Esophagus squamous epithelium (tissue), 5 donors: ENCODE measurements at regions not wholly inside any gene's neighbourhood (a gene's known extent, or its start where the extent isn't known, plus 50 kb on each side); places are given as distances from the start of the nearest gene placed in this dataset.

Experiments
- DNase-seq: peaks from one replicate; lab custom pipeline; 2025; lab: John Stamatoyannopoulos, UW
- H3K27ac ChIP-seq, 4 donors: fragments of 200-600 bp; sonication (generic); one replicate each; pipeline ENCODE4 v1.5.1; 2016 to 2019; ENCODE audit warnings: mild to moderate bottlenecking in 1 of 4
- H3K27me3 ChIP-seq, 4 donors: fragments of 200-600 bp; sonication (generic); 1 replicate in 3 of 4; 2 replicates in 1 of 4; pipeline versions ENCODE4 v1.5.1 to v1.6.0; 2017 to 2021; ENCODE audit warnings: antibody characterized with exemption in 1 of 4
- H3K36me3 ChIP-seq, 3 donors: fragments of 200-600 bp; sonication (generic); one replicate each; pipeline ENCODE4 v1.5.1; 2016 to 2019
- H3K4me1 ChIP-seq, 3 donors: fragments of 200-600 bp; sonication (generic); one replicate each; pipeline ENCODE4 v1.5.1; 2017 to 2019
- H3K4me3 ChIP-seq, 4 donors: fragments of 200-600 bp; sonication (generic); 1 replicate in 3 of 4; 2 replicates in 1 of 4; pipeline ENCODE4 v1.5.1; 2016 to 2019; ENCODE audit warnings: mild to moderate bottlenecking in 2 of 4, moderate library complexity in 1 of 4
- H3K9me3 ChIP-seq, 3 donors: fragments of 200-600 bp; sonication (generic); one replicate each; pipeline ENCODE4 v1.5.1; 2016 to 2019
- CTCF ChIP-seq, 6 experiments: fragments of 450-650 bp in 4 of 6; fragments of 200-600 bp in 2 of 6; sonication (generic) in 2 of 6; IDR thresholded peaks; one replicate each; pipeline ENCODE4 v1.5.1; 2016 to 2019; ENCODE audit warnings: antibody characterized with exemption in 6 of 6, mild to moderate bottlenecking in 4 of 6, moderate library complexity in 4 of 6
- POLR2A ChIP-seq, 4 donors: fragments of 450-650 bp; IDR thresholded peaks; one replicate each; pipeline ENCODE4 v1.6.1; 2017; ENCODE audit warnings: antibody characterized with exemption in 4 of 4, mild to moderate bottlenecking in 4 of 4, moderate library complexity in 3 of 4
- WGBS, 2 donors: methylation state at CpG; one replicate each; pipeline ENCODE4 v1.1.5; 2018; 5-methylcytosine and 5-hydroxymethylcytosine counted together
- intact Hi-C: fragments of 100-400 bp; cut with DNase I; formaldehyde crosslinking; loops from one replicate; pipeline ENCODE4 v1.15.0; 2022
- donor health status: DM: yes; HTN: yes; CAD: no.

- no peaks in the 10 kb centered on the region for H3K4me1 ChIP-seq
- intact Hi-C loops: no loop called here
- WGBS, 2 donors: 6 to 10% methylated on average over 1 of the region's 1 CpG
Observed at GRCh38 chr6:93992976-93993375, 573.6 kb upstream of the EPHA7 start.

GRCh38 chr6:93989630-93990029 lies 570.3 kb upstream of the EPHA7 start:
- no peak overlapping the region for H3K27ac ChIP-seq
- TF ChIP-seq POLR2A (IDR thresholded peaks at IDR 0.05) (no peak), CTCF (IDR thresholded peaks at IDR 0.05) (no peak)
- H3K4me1 ChIP-seq: no peaks in the 10 kb centered on the region
- peaks cover 0 to 8% (median 0%) of the 10 kb centered on the region in 3 donors for H3K9me3 ChIP-seq
- WGBS, 2 donors: 76 to 86% methylated on average over 2 of the region's 2 CpGs
- H3K36me3 ChIP-seq: no peaks in the 10 kb centered on the region
- DNase-seq: no peak
- H3K4me3 ChIP-seq: no peak overlapping the region
- intact Hi-C loops: no loop called here
- H3K27me3 ChIP-seq: no peaks in the 10 kb centered on the region

More at GRCh38 chr6:93992976-93993375, 573.6 kb upstream of the EPHA7 start:
- no peak for DNase-seq
- TF ChIP-seq CTCF (IDR thresholded peaks at IDR 0.05) (no peak), POLR2A (IDR thresholded peaks at IDR 0.05) (no peak)
- Histone ChIP-seq H3K27ac (no peak overlapping the region), H3K36me3 (no peaks in the 10 kb centered on the region), H3K27me3 (no peaks in the 10 kb centered on the region), H3K9me3 (no peaks in the 10 kb centered on the region), H3K4me3 (no peak overlapping the region)

- Histone ChIP-seq H3K27ac (no peak overlapping the region), H3K9me3 (peaks cover 0 to 8% (median 0%) of the 10 kb centered on the region in 3 donors), H3K36me3 (no peaks in the 10 kb centered on the region), H3K4me3 (no peak overlapping the region), H3K4me1 (no peaks in the 10 kb centered on the region), H3K27me3 (no peaks in the 10 kb centered on the region)
- intact Hi-C loops: no loop called here
- TF ChIP-seq CTCF (IDR thresholded peaks at IDR 0.05) (no peak), POLR2A (IDR thresholded peaks at IDR 0.05) (no peak)
- no peak for DNase-seq
- 69 to 86% methylated on average over 1 to 2 of the region's 2 CpGs for WGBS, 2 donors
Observed at GRCh38 chr6:93985953-93986352, 566.6 kb upstream of the EPHA7 start.

GRCh38 chr6:93975159-93975558 lies 555.8 kb upstream of the EPHA7 start:
- Histone ChIP-seq H3K9me3 (peaks cover 0 to 4% (median 0%) of the 10 kb centered on the region in 3 donors), H3K36me3 (no peaks in the 10 kb centered on the region), H3K27ac (no peak overlapping the region), H3K27me3 (no peaks in the 10 kb centered on the region), H3K4me1 (no peaks in the 10 kb centered on the region), H3K4me3 (no peak overlapping the region)
- intact Hi-C loops: no loop called here
- TF ChIP-seq CTCF (IDR thresholded peaks at IDR 0.05): no peak
- no peak for TF ChIP-seq POLR2A (IDR thresholded peaks at IDR 0.05)
- 45 to 46% methylated on average over 3 of the region's 3 CpGs for WGBS, 2 donors
- no peak for DNase-seq

GRCh38 chr6:93974332-93974731 lies 555.0 kb upstream of the EPHA7 start:
- Histone ChIP-seq H3K27ac (no peak overlapping the region), H3K9me3 (peaks cover 0 to 4% (median 0%) of the 10 kb centered on the region in 3 donors), H3K4me3 (no peak overlapping the region), H3K36me3 (no peaks in the 10 kb centered on the region), H3K4me1 (no peaks in the 10 kb centered on the region), H3K27me3 (no peaks in the 10 kb centered on the region)
- TF ChIP-seq CTCF (IDR thresholded peaks at IDR 0.05): no peak
- no peak for TF ChIP-seq POLR2A (IDR thresholded peaks at IDR 0.05)
- no peak for DNase-seq
- intact Hi-C loops: no loop called here
- WGBS, 2 donors: 50 to 53% methylated on average over 2 of the region's 2 CpGs
